WERI-Rb-1 (cell line): ENCODE measurements at regions not wholly inside any gene's neighbourhood (a gene's known extent, or its start where the extent isn't known, plus 50 kb on each side); places are given as distances from the start of the nearest gene placed in this dataset.

Source experiments
- DNase-seq: peaks from one replicate; pipeline ENCODE4 v3.0.0-alpha.2; 2020
- H3K27ac ChIP-seq: fragments of 250-450 bp; sonication (Bioruptor Pico); 2 replicates; pipeline ENCODE4 v1.5.1; 2020; ENCODE audit warnings: mild to moderate bottlenecking, moderate library complexity
- H3K27me3 ChIP-seq: fragments of 250-450 bp; sonication (Bioruptor Pico); 2 replicates; pipeline ENCODE4 v1.5.1; 2021; ENCODE audit warnings: mild to moderate bottlenecking, low read depth, moderate library complexity; ENCODE audit not compliant: insufficient read depth, severe bottlenecking
- H3K36me3 ChIP-seq: fragments of 250-450 bp; sonication (Bioruptor Pico); 2 replicates; pipeline ENCODE4 v1.5.1; 2020; ENCODE audit warnings: mild to moderate bottlenecking, moderate library complexity
- H3K4me3 ChIP-seq: 2 replicates; pipeline ENCODE4 v1.5.1; 2011; ENCODE audit warnings: low read depth, mild to moderate bottlenecking, control low read depth, low read length
- H3K9me3 ChIP-seq: fragments of 250-450 bp; sonication (Bioruptor Pico); 2 replicates; pipeline ENCODE4 v1.5.1; 2021; ENCODE audit warnings: mild to moderate bottlenecking, moderate library complexity; ENCODE audit not compliant: severe bottlenecking
- TF ChIP-seq, protein P1 (sequence below): IDR thresholded peaks from 2 replicates; pipeline ENCODE4 v1.5.1; 2011; ENCODE audit warnings: low read depth, mild to moderate bottlenecking, control low read depth, inconsistent platforms, low read length

DNA sequence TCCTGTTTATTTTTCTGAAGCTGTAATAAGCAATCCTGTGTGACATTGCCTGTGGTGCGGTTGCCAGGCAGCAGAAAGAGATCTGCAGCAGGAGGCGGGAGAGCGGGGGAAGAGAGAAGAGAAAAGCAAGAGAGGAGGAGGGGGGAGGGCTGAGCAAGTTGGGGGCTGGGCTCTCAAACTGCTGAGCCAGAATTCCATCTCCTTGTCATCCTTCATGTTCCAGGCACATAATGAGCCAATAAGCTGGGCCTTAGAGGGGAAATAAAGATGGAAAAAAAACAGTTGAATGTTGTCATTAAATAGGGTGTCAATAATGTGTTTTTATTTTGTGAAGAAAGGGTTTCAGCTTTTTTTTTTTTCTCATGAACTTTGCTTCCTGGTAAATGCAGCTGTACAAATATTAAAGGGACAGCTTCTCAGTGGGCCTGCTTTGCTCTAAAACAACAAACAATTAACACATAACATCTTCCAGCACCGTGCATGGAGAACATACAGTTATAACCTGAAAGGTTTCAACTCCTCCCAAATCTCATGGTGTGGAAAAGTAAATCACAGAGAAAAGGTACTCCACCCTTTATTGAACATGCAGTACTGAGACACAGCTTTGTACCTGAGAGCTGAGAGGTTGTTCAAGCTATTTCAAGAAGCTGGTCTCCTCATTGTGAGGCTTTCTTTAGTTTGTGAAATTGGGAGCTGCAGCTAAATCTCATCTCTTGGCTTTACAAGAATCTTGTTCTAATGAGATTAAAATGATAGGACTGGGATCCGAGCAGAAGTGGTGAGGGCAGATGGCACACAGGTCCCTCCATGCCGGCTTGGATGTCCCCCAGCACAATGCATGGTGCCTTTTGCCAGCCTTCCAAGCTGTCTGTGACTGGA, 451.1 kb upstream of the KCNMB2 start:
- peak; percentile 84 for DNase-seq
- TF ChIP-seq, protein P1, sequence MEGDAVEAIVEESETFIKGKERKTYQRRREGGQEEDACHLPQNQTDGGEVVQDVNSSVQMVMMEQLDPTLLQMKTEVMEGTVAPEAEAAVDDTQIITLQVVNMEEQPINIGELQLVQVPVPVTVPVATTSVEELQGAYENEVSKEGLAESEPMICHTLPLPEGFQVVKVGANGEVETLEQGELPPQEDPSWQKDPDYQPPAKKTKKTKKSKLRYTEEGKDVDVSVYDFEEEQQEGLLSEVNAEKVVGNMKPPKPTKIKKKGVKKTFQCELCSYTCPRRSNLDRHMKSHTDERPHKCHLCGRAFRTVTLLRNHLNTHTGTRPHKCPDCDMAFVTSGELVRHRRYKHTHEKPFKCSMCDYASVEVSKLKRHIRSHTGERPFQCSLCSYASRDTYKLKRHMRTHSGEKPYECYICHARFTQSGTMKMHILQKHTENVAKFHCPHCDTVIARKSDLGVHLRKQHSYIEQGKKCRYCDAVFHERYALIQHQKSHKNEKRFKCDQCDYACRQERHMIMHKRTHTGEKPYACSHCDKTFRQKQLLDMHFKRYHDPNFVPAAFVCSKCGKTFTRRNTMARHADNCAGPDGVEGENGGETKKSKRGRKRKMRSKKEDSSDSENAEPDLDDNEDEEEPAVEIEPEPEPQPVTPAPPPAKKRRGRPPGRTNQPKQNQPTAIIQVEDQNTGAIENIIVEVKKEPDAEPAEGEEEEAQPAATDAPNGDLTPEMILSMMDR: no peak
- Histone ChIP-seq H3K27ac (peak overlapping the region; percentile 69), H3K4me3 (peak overlapping the region; percentile 25), H3K36me3 (no peaks in the 10 kb centered on the region), H3K27me3 (no peaks in the 10 kb centered on the region), H3K9me3 (no peaks in the 10 kb centered on the region)

DNA sequence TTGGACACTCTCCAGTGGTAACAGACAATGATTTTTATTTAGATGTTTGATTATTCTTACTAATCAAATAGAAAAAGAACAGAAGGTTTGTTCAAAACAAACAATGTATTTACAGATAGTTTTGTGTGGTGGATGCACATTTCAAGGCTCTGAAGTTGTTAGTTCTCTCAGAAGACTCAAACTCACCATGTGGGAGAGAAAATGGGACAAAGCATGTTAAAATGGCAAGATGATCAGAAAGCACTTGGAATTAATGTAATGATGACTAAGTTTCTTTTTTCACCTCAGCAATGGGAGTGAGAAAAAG, 450.5 kb upstream of the KCNMB2 start:
- no peaks in the 10 kb centered on the region for H3K27me3 ChIP-seq
- no peak for DNase-seq
- TF ChIP-seq, protein P1: no peak
- no peaks in the 10 kb centered on the region for H3K9me3 ChIP-seq
- H3K27ac ChIP-seq: peak overlapping the region; percentile 69
- no peaks in the 10 kb centered on the region for H3K36me3 ChIP-seq
- H3K4me3 ChIP-seq: no peak overlapping the region

DNA sequence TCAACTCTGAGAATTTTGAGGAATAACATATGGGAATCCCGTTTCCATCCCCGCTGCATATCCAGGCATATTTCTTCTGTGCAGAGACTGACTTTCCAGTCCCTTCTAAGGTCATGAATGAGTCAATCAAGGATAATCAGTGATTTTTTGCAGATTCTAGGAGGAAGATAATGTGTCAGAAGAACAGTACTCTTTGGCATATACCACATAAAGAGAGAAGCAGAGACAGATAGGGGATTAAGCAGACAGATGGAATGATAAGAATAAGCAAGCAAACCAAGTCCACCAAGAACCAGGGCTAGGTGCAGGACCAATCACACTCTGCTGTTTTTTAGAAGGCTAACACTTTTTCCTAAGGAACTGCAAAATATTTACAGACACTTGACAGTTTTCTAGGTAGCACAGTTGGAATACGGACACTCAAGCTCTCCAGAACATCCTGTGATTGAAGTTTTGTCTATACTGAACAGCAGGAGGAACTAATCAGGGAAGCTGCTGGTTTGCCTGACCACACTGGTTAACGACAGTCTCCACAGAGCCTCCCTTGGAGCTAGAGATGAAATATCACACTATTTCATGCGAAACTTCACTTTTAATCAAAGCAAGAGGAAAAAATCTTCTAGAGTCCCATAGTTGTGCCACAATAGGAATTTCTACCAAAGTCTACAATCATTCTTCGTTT, 450.0 kb upstream of the KCNMB2 start:
- Histone ChIP-seq H3K9me3 (no peaks in the 10 kb centered on the region), H3K27me3 (no peaks in the 10 kb centered on the region), H3K36me3 (no peaks in the 10 kb centered on the region), H3K4me3 (no peak overlapping the region), H3K27ac (peak overlapping the region; percentile 69)
- TF ChIP-seq, protein P1: no peak
- DNase-seq: no peak

DNA sequence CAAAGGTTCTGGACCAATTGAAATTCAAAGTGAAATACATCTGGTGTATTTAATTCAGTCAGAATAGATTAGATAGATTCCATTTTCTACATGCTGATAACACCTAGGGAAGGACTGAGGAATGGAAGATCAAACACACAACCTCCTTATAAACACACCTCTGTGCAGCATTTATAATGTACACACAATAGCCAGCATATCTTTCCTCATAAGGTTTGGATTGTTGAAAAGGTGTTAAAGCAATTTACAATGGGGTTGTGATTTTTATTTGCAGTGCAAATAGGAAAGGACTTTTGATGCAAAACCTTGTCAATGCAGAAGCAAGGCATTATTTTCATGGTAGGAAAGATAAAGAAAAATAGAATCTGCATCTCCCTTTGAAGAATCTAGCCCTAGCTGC, 448.9 kb upstream of the KCNMB2 start:
- no peak for DNase-seq
- TF ChIP-seq, protein P1: no peak
- Histone ChIP-seq H3K36me3 (no peaks in the 10 kb centered on the region), H3K4me3 (no peak overlapping the region), H3K27me3 (no peaks in the 10 kb centered on the region), H3K9me3 (no peaks in the 10 kb centered on the region), H3K27ac (no peak overlapping the region)

DNA sequence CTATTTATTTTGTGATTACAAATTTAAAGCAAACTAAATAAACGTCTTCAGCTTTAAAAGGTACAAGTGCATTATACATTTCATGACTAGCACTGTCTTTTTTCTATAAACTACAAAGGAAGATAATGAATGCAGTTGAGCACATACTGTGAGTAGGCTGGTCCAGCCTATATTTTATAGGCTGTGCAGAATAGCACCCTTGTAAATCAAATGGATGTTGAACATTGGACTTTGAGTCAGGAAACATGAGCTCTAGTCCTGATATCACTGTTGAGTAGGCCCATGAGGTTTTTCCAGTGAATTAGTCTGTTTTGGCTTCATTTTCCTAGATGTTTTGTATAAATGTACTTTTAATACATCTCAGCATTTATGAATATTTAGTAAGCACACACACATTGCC, 447.3 kb upstream of the KCNMB2 start:
- TF ChIP-seq, protein P1: no peak
- Histone ChIP-seq H3K27me3 (no peaks in the 10 kb centered on the region), H3K9me3 (no peaks in the 10 kb centered on the region), H3K4me3 (no peak overlapping the region), H3K27ac (no peak overlapping the region), H3K36me3 (no peaks in the 10 kb centered on the region)
- DNase-seq: no peak
